ENCODE measurements at regions not wholly inside any gene's neighbourhood (a gene's known extent, or its start where the extent isn't known, plus 50 kb on each side); places are given as distances from the start of the nearest gene placed in this dataset.

GRCh38 chr14:43140453-43140852, 1366.6 kb downstream of the FSCB start:
- TF ChIP-seq CTCF (conservative IDR thresholded peaks at IDR 0.05 in 1 of 2, IDR thresholded peaks at IDR 0.05 in 1 of 2; ENCODE audit: low read depth in 1 of 2, low read length in 2 of 2) (no peak), EZH2 (IDR thresholded peaks at IDR 0.05; ENCODE audit: low read length, missing control alignments) (no peak)
